Ecto neural progenitor cell (in vitro differentiated cells): ENCODE measurements at regions not wholly inside any gene's neighbourhood (a gene's known extent, or its start where the extent isn't known, plus 50 kb on each side); places are given as distances from the start of the nearest gene placed in this dataset.

Experiments
- DNase-seq: peaks from one replicate; pipeline ENCODE4 v3.0.0-alpha.2; 2018; ENCODE audit warnings: low spot score

- no peak for DNase-seq
Measured at GRCh38 chr13:50319635-50320255, 304.5 kb downstream of the KCNRG start.

GRCh38 chr13:50320271-50320862, 305.1 kb downstream of the KCNRG start:
- no peak for DNase-seq

- DNase-seq, result no peak
Measured at GRCh38 chr13:50322006-50322405, 306.8 kb downstream of the KCNRG start.

GRCh38 chr13:50323440-50324065, 308.3 kb downstream of the KCNRG start:
- no peak for DNase-seq

GRCh38 chr13:50326271-50326670, 311.0 kb downstream of the KCNRG start:
- DNase-seq, result no peak

- DNase-seq, result no peak
Measured at GRCh38 chr13:50326811-50327210, 311.6 kb downstream of the KCNRG start.

- DNase-seq, result no peak
Measured at GRCh38 chr13:50334115-50334778, 319.0 kb downstream of the KCNRG start.

GRCh38 chr13:50334944-50335343, 319.7 kb downstream of the KCNRG start:
- DNase-seq, result no peak

GRCh38 chr13:50339271-50339670, 324.0 kb downstream of the KCNRG start:
- no peak for DNase-seq

GRCh38 chr13:50340146-50340545, 324.9 kb downstream of the KCNRG start:
- DNase-seq, result no peak

GRCh38 chr13:50340551-50341287, 325.5 kb downstream of the KCNRG start:
- DNase-seq, result no peak

GRCh38 chr13:50341526-50341925, 326.3 kb downstream of the KCNRG start:
- no peak for DNase-seq

GRCh38 chr13:50344717-50345116, 329.5 kb downstream of the KCNRG start:
- no peak for DNase-seq

- DNase-seq, result no peak
Measured at GRCh38 chr13:50345804-50346203, 330.6 kb downstream of the KCNRG start.

GRCh38 chr13:50348371-50348770, 333.1 kb downstream of the KCNRG start:
- DNase-seq, result no peak

- no peak for DNase-seq
Measured at GRCh38 chr13:50352720-50353480, 337.7 kb downstream of the KCNRG start.

GRCh38 chr13:50353651-50354415, 338.6 kb downstream of the KCNRG start:
- no peak for DNase-seq

GRCh38 chr13:50355797-50356196, 340.6 kb downstream of the KCNRG start:
- no peak for DNase-seq

GRCh38 chr13:50357136-50357535, 341.9 kb downstream of the KCNRG start:
- no peak for DNase-seq

- no peak for DNase-seq
Measured at GRCh38 chr13:50357586-50358118, 342.4 kb downstream of the KCNRG start.
